ENCODE measurements at regions not wholly inside any gene's neighbourhood (a gene's known extent, or its start where the extent isn't known, plus 50 kb on each side); places are given as distances from the start of the nearest gene placed in this dataset.

DNA sequence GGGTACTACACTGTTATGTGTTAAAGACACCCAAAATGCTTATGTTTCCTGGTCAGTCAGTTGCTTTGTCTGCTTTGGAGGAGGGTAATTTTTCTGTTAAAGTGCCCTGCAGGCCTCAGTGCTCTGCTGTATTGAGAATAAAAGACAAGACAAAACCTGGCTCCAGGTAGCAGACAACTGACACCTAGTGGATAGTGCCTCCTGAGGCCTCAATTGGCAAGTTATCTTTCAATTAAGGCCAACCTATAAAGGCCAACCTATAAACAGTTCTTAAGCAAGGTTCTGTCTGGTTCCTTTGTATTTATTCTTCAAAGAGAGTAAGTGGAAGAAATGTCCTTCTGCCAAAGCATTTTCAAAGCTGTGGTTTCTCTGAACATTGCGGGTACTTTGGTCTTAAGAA is 773.8 kb downstream of the MECOM start:
- TF ChIP-seq, protein P1, sequence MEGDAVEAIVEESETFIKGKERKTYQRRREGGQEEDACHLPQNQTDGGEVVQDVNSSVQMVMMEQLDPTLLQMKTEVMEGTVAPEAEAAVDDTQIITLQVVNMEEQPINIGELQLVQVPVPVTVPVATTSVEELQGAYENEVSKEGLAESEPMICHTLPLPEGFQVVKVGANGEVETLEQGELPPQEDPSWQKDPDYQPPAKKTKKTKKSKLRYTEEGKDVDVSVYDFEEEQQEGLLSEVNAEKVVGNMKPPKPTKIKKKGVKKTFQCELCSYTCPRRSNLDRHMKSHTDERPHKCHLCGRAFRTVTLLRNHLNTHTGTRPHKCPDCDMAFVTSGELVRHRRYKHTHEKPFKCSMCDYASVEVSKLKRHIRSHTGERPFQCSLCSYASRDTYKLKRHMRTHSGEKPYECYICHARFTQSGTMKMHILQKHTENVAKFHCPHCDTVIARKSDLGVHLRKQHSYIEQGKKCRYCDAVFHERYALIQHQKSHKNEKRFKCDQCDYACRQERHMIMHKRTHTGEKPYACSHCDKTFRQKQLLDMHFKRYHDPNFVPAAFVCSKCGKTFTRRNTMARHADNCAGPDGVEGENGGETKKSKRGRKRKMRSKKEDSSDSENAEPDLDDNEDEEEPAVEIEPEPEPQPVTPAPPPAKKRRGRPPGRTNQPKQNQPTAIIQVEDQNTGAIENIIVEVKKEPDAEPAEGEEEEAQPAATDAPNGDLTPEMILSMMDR (IDR thresholded peaks at IDR 0.05; ENCODE audit: insufficient read depth, low read length, poor library complexity, severe bottlenecking), result no peak
- no peak for DNase-seq (ENCODE audit: extremely low read depth, insufficient read length)
- no peaks in the 10 kb centered on the region for H3K27me3 ChIP-seq (replicated peaks; ENCODE audit: control insufficient read depth, insufficient read depth, low read length)
- no peak overlapping the region for H3K4me3 ChIP-seq (replicated peaks; ENCODE audit: low read depth, low read length)
- no peaks in the 10 kb centered on the region for H3K36me3 ChIP-seq (ENCODE audit: control insufficient read depth, insufficient read depth, low read length)

DNA sequence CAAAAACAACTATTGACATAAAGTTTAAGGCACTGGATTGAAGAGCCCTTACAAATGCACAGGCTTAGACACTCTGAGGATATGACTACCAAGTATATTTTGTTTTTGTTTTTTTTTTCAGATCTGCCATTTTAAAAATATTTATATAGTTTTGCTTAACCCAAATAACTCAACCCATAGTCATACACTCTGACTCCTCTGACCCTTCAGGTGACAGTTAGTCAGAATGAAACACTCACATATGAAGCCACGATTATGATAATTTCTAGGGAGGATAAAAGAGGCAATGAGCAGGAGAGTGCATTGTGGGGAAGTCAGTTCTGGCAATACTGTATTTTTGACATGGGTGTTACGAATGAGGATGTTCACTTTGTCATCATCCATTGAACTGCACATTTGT is 774.7 kb downstream of the MECOM start:
- Histone ChIP-seq H3K36me3 (ENCODE audit: control insufficient read depth, insufficient read depth, low read length) (no peaks in the 10 kb centered on the region), H3K4me3 (replicated peaks; ENCODE audit: low read depth, low read length) (no peak overlapping the region), H3K27me3 (replicated peaks; ENCODE audit: control insufficient read depth, insufficient read depth, low read length) (no peaks in the 10 kb centered on the region)
- TF ChIP-seq, protein P1 (IDR thresholded peaks at IDR 0.05; ENCODE audit: insufficient read depth, low read length, poor library complexity, severe bottlenecking), result no peak
- DNase-seq (ENCODE audit: extremely low read depth, insufficient read length), result no peak

DNA sequence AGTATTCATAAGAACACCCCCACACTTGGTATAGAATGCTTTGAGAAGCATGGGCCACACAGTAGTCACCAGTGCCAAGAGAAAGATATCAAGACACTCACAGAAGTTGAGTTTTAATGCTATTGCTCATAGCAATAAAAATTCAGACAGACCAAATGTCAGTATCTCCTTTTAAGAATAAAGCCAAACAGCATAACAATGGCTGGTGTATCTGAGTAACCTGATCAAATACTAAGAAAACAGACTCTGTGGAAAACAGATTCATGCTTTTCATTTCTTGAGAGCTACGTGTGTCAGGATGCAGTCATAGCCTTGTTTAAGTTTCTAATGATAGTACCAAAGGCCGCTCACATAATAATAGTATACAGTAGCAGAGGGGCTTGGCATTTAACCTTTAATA is 778.5 kb downstream of the MECOM start:
- TF ChIP-seq, protein P1 (IDR thresholded peaks at IDR 0.05; ENCODE audit: insufficient read depth, low read length, poor library complexity, severe bottlenecking), result no peak
- Histone ChIP-seq H3K27me3 (replicated peaks; ENCODE audit: control insufficient read depth, insufficient read depth, low read length) (no peaks in the 10 kb centered on the region), H3K4me3 (replicated peaks; ENCODE audit: low read depth, low read length) (no peak overlapping the region), H3K36me3 (ENCODE audit: control insufficient read depth, insufficient read depth, low read length) (no peaks in the 10 kb centered on the region)
- no peak for DNase-seq (ENCODE audit: extremely low read depth, insufficient read length)

DNA sequence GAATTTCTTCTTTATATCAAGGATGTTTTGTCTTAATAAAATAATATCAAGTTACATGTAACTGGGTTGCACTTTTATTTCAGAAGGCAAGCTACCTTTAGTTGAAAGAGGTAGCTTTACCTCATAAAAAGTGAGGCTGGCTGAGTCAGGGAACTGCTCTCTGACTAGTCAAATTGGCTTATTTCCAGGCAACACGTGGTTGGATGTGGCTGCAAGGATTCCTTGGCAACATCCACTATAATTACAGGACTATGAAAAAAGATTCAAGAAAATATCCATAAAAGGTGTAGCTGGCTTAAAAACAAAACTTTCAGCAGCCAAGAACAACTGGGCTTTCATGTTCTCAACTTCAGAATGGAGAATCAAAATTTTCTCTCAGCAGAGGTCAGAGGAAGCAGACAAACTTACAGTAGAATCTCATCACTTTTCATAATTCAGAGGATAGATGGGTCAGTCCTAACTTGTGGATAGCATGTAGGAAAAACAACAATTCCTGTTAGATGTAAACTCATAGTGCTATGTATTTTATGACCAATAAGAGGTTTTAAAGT is 779.1 kb downstream of the MECOM start:
- H3K36me3 ChIP-seq (ENCODE audit: control insufficient read depth, insufficient read depth, low read length), result no peaks in the 10 kb centered on the region
- no peaks in the 10 kb centered on the region for H3K27me3 ChIP-seq (replicated peaks; ENCODE audit: control insufficient read depth, insufficient read depth, low read length)
- no peak overlapping the region for H3K4me3 ChIP-seq (replicated peaks; ENCODE audit: low read depth, low read length)
- TF ChIP-seq, protein P1 (IDR thresholded peaks at IDR 0.05; ENCODE audit: insufficient read depth, low read length, poor library complexity, severe bottlenecking), result no peak
- no peak for DNase-seq (ENCODE audit: extremely low read depth, insufficient read length)

DNA sequence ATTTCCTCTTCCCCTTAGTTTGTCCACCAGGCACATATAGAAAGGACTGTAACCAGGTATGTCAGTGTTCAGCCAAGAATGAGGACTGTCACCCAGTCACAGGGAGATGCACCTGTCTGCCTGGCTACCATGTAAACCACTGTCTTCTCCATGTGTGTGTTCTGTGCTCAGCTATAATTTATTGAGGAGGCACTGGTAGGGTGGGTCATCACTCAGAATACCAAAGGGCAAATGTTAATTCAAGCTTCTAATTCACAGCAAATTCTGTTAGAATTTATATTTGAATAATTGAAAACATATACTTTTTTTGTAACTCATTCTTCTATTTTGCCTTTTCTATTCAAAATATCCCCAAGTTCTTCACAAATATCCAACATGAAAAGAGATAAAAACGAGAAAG is 780.4 kb downstream of the MECOM start:
- TF ChIP-seq, protein P1 (IDR thresholded peaks at IDR 0.05; ENCODE audit: insufficient read depth, low read length, poor library complexity, severe bottlenecking), result no peak
- DNase-seq (ENCODE audit: extremely low read depth, insufficient read length), result no peak
- Histone ChIP-seq H3K4me3 (replicated peaks; ENCODE audit: low read depth, low read length) (no peak overlapping the region), H3K36me3 (ENCODE audit: control insufficient read depth, insufficient read depth, low read length) (no peaks in the 10 kb centered on the region), H3K27me3 (replicated peaks; ENCODE audit: control insufficient read depth, insufficient read depth, low read length) (no peaks in the 10 kb centered on the region)

DNA sequence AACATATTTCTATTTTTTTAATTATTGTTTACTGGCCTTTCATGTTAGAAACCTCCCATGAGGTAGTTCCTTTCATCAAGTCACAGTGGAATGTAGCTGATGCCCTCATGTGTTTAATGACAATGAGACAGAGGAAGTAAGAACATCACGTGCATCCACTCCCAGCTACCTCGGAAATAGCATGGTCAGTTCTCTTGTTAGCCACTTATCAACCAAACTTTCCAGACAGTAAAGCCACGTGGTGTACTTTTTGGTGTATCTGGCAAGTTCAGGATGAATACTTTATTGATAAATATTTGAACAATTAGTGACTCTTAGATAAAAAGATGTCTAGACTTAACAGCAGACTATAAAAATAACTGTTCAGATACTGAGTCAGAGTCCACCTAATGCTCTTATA is 781.7 kb downstream of the MECOM start:
- no peak overlapping the region for H3K4me3 ChIP-seq (replicated peaks; ENCODE audit: low read depth, low read length)
- no peaks in the 10 kb centered on the region for H3K27me3 ChIP-seq (replicated peaks; ENCODE audit: control insufficient read depth, insufficient read depth, low read length)
- TF ChIP-seq, protein P1 (IDR thresholded peaks at IDR 0.05; ENCODE audit: insufficient read depth, low read length, poor library complexity, severe bottlenecking), result no peak
- DNase-seq (ENCODE audit: extremely low read depth, insufficient read length), result no peak
- no peaks in the 10 kb centered on the region for H3K36me3 ChIP-seq (ENCODE audit: control insufficient read depth, insufficient read depth, low read length)

Measured in GM06990 (cell line).